ENCODE measurements at regions not wholly inside any gene's neighbourhood (a gene's known extent, or its start where the extent isn't known, plus 50 kb on each side); places are given as distances from the start of the nearest gene placed in this dataset.

DNA sequence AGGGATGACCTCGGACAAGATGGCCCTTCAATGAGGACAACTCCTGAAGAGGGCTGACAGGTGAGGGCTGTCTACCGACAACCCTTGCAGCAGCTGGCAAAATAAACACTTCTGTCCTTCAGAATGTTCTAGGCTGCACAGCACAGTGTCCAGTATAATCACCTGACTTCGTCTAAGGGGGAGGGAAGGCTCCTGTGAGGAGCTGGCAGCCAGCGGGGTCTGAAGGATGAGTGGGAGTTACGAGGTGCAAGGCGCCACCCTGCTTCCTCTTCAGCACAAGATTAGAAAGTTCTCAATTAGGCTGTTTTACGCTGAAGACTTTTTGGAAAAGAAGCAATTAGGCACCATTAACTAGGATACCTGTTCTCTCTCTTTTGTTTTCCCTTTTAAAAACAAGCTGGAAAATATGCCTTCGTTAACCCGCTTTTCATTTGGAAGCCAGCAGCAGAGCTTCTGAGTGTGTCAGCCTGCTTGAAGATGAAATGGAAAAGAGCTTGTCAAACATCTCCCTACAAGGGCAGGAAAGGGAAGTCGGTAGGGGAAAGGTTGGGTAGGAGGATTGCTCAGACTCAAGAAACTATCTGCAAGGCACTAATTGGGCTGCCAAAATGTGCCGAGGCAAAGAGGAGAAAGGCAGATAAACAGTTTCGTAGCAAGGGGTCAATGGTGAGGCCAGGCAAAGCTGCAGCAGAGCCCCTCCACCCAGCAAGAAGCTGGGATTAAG lies 592.2 kb upstream of the CADM1 start:
- TF ChIP-seq ZBTB7A (IDR thresholded peaks at IDR 0.05; ENCODE audit: low read depth) (no peak), TEAD4 (IDR thresholded peaks at IDR 0.05) (no peak), NFIC (IDR thresholded peaks at IDR 0.05) (no peak), CREB1 (IDR thresholded peaks at IDR 0.05; ENCODE audit: low read depth) (no peak), EGR1 (IDR thresholded peaks at IDR 0.05) (no peak), FOXM1 (IDR thresholded peaks at IDR 0.05; ENCODE audit: borderline replicate concordance, low read depth) (no peak), YY1 (IDR thresholded peaks at IDR 0.05; ENCODE audit: low read depth) (no peak), TAF1 (IDR thresholded peaks at IDR 0.05; ENCODE audit: low read depth) (no peak), RAD21 (IDR thresholded peaks at IDR 0.05; ENCODE audit: low read depth) (no peak), TCF12 (IDR thresholded peaks at IDR 0.05; ENCODE audit: low read depth) (no peak), EP300 (IDR thresholded peaks at IDR 0.05; ENCODE audit: borderline replicate concordance) (no peak), CEBPB (IDR thresholded peaks at IDR 0.05) (no peak)
- TF ChIP-seq, protein P1, sequence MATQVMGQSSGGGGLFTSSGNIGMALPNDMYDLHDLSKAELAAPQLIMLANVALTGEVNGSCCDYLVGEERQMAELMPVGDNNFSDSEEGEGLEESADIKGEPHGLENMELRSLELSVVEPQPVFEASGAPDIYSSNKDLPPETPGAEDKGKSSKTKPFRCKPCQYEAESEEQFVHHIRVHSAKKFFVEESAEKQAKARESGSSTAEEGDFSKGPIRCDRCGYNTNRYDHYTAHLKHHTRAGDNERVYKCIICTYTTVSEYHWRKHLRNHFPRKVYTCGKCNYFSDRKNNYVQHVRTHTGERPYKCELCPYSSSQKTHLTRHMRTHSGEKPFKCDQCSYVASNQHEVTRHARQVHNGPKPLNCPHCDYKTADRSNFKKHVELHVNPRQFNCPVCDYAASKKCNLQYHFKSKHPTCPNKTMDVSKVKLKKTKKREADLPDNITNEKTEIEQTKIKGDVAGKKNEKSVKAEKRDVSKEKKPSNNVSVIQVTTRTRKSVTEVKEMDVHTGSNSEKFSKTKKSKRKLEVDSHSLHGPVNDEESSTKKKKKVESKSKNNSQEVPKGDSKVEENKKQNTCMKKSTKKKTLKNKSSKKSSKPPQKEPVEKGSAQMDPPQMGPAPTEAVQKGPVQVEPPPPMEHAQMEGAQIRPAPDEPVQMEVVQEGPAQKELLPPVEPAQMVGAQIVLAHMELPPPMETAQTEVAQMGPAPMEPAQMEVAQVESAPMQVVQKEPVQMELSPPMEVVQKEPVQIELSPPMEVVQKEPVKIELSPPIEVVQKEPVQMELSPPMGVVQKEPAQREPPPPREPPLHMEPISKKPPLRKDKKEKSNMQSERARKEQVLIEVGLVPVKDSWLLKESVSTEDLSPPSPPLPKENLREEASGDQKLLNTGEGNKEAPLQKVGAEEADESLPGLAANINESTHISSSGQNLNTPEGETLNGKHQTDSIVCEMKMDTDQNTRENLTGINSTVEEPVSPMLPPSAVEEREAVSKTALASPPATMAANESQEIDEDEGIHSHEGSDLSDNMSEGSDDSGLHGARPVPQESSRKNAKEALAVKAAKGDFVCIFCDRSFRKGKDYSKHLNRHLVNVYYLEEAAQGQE (IDR thresholded peaks at IDR 0.05; ENCODE audit: low read depth) = no peak
- TF ChIP-seq, protein P2, sequence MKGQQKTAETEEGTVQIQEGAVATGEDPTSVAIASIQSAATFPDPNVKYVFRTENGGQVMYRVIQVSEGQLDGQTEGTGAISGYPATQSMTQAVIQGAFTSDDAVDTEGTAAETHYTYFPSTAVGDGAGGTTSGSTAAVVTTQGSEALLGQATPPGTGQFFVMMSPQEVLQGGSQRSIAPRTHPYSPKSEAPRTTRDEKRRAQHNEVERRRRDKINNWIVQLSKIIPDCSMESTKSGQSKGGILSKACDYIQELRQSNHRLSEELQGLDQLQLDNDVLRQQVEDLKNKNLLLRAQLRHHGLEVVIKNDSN (IDR thresholded peaks at IDR 0.05) = no peak
- TF ChIP-seq, protein P3, sequence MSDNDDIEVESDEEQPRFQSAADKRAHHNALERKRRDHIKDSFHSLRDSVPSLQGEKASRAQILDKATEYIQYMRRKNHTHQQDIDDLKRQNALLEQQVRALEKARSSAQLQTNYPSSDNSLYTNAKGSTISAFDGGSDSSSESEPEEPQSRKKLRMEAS (IDR thresholded peaks at IDR 0.05) = no peak

DNA sequence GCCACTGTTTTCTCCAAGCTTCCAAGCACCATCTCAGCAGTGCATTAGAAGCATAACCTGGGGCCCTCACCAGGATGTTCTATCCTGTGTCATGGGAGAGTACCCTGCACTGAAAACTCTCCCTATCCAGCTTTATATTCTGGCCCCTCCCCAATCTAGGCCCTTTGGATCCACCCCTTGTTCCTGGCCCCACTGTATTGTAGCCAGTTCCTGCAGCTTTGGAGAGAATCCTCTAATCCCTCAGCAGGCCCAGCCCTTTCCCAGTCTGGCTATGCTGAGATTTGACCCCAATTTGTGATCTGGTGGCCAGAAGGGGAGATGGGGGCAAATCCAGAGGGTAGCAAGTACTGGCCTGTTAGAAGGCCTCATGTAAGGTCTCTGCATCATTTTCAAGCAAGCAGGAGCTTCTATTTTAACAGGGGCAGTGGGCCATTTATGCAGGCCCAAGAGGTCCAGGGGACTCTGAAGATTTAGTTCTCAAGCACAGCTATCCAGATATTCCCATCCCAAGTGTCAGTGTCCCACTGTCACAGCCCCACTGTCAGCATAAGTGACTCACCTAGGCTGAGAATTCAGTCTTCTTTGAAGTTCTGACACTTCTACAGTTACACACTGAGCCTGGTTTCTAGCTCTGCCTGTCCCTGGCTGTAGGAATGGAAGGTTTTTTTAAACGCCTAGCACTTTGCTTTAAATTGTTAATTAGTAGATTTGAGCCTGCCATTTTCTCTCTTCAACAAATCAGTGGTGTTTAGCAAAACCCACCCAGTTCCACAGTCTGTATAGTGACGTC lies 589.5 kb upstream of the CADM1 start:
- TF ChIP-seq CEBPB (IDR thresholded peaks at IDR 0.05) = no peak

DNA sequence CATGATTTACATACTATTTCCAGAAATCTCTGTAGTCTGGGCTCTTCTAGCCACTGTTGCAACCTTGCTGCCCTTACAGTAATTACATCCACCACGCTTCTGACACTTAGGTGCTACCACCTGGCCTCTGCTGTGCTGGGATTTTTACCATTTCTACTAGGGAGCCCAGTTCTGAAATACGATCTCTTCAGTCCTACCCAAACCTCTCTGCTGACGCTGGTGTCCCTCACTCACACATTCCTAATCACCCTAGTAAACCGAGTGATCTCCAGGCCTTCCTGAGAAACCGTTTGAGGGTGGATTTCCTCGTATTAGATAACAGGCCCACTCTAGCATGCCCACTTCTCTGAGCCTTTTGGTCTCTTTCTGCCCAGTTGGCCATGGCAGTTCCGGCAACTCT lies 588.9 kb upstream of the CADM1 start:
- no peak for TF ChIP-seq TCF12 (IDR thresholded peaks at IDR 0.05; ENCODE audit: low read depth)
- no peak for TF ChIP-seq CREB1 (IDR thresholded peaks at IDR 0.05; ENCODE audit: low read depth)
- TF ChIP-seq ZBTB7A (IDR thresholded peaks at IDR 0.05; ENCODE audit: low read depth) = no peak
- TF ChIP-seq, protein P3 (IDR thresholded peaks at IDR 0.05) = no peak
- no peak for TF ChIP-seq EP300 (IDR thresholded peaks at IDR 0.05; ENCODE audit: borderline replicate concordance)
- TF ChIP-seq TAF1 (IDR thresholded peaks at IDR 0.05; ENCODE audit: low read depth) = no peak
- TF ChIP-seq EGR1 (IDR thresholded peaks at IDR 0.05) = no peak
- TF ChIP-seq TEAD4 (IDR thresholded peaks at IDR 0.05) = no peak
- TF ChIP-seq, protein P1 (IDR thresholded peaks at IDR 0.05; ENCODE audit: low read depth) = no peak
- no peak for TF ChIP-seq FOXM1 (IDR thresholded peaks at IDR 0.05; ENCODE audit: borderline replicate concordance, low read depth)
- TF ChIP-seq NFIC (IDR thresholded peaks at IDR 0.05) = no peak

DNA sequence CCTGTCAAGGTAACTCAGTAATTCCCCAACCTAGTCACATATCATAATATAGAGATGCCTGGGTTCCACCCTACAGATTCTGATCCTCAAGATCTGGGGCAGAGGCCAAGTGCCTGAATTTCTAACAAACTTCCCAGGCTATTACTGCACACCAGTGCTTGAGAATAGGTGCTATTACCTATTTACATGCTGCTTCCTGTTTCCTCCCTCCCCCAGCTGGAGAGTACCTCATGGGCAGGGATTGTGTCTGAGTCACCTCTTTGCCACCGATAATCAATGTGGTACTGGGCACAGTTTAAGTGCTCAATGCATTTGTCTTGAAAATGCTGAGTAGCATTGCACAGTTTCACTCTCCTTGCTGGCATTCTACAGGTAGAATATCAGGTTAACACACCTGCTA lies 582.2 kb upstream of the CADM1 start:
- no peak for TF ChIP-seq EP300 (IDR thresholded peaks at IDR 0.05; ENCODE audit: borderline replicate concordance)
- TF ChIP-seq TAF1 (IDR thresholded peaks at IDR 0.05; ENCODE audit: low read depth) = no peak
- no peak for TF ChIP-seq CEBPB (IDR thresholded peaks at IDR 0.05)
- TF ChIP-seq FOXM1 (IDR thresholded peaks at IDR 0.05; ENCODE audit: borderline replicate concordance, low read depth) = no peak
- TF ChIP-seq YY1 (IDR thresholded peaks at IDR 0.05; ENCODE audit: low read depth) = no peak
- no peak for TF ChIP-seq RAD21 (IDR thresholded peaks at IDR 0.05; ENCODE audit: low read depth)
- no peak for TF ChIP-seq EGR1 (IDR thresholded peaks at IDR 0.05)
- no peak for TF ChIP-seq NFIC (IDR thresholded peaks at IDR 0.05)
- TF ChIP-seq, protein P2 (IDR thresholded peaks at IDR 0.05) = no peak
- no peak for TF ChIP-seq CREB1 (IDR thresholded peaks at IDR 0.05; ENCODE audit: low read depth)

DNA sequence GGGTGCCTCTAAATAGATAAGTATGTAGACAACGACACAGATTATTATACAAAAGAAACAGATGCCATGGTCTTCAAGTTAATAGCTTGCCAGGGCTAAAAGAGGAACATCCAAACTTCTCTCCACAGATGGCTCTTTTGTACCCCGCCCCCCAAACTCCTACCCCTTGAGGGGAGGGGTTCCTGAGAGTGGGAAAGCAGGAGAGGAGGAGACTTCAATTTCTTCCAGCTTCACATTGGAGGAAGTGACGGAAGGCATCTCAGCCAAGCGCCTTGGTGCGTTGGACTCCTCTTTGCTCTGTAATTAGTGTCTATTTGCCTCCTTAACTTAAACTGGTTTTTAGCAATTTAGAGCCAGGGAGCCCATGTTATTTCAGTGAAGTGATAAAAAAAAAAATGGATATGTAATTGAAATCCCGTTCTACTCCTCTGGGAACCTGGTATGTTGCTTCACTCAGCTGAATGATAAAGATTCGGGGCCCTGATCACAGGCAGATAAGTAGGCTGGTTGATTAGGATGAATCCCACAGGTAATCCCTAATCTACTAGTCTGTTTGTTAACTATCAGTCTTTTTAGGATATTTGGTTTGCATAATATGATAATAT lies 580.9 kb upstream of the CADM1 start:
- TF ChIP-seq, protein P3 (IDR thresholded peaks at IDR 0.05) = no peak
- TF ChIP-seq FOXM1 (IDR thresholded peaks at IDR 0.05; ENCODE audit: borderline replicate concordance, low read depth) (no peak), EP300 (IDR thresholded peaks at IDR 0.05; ENCODE audit: borderline replicate concordance) (no peak), TAF1 (IDR thresholded peaks at IDR 0.05; ENCODE audit: low read depth) (no peak)
- TF ChIP-seq, protein P1 (IDR thresholded peaks at IDR 0.05; ENCODE audit: low read depth) = no peak

All from Ishikawa (cell line).